ENCODE measurements at regions not wholly inside any gene's neighbourhood (a gene's known extent, or its start where the extent isn't known, plus 50 kb on each side); places are given as distances from the start of the nearest gene placed in this dataset.

DNA sequence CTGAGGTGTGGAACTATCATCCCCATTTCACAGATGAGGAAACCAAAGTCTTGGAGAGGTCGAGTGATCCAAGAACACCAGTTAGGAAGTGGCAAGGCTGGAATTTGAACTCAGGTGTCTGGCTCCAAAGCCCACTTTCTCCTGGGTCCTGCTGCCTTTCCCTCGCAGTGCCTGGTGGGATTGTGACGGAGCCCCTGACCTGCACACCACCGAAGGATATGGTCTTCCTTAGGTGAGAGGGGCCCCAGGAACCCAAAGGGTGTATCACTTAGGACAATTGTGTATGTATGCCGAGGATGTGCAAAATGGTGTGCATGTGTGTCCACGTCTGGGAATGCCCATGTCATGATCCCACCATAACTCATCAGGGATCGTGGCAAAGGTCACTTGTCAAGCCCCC is 392.7 kb downstream of the MATN1 start (continued):
- TF ChIP-seq FOXS1 (CRISPR knock-in tag; IDR thresholded peaks at IDR 0.05) (no peak), FOSL2 (IDR thresholded peaks at IDR 0.05) (no peak), FOSL2 (CRISPR knock-in tag; IDR thresholded peaks at IDR 0.05) (no peak)

DNA sequence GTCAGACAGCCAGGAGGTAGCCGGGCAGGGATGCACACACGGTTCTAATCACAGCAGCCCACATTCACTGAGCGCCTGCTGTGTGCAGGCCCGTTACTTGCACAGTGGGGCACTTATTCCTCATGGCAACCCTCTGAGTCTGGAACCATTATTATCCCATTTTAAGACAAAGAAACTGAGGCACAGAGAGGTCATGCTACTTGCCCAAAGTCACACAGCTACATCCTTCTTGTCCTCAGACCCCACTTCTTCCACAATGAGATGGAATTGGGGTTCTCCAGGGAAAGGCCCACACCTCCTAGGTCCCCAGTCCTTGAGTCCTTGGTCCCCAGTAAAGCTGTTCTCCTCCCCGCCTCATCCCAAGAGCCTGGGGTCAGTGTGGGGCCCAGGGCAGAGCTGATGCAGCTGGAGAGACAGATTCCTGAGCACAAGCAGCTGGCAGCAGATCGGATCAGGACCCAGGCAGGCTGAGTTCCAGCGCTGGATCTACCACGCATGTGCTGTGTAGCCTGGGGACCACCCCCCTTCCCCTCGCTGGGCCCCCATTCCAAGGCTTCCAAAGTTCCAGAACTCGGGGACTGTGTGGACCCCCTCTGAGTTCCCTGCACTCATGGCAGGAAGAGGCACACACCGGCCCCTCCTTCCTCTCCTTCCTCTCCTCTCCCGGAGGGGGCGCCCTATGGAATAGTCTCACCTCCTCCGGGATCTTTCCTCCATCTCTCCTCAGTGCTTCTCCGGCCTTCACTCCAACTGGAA is 393.4 kb downstream of the MATN1 start:
- Histone ChIP-seq H3K9me3 (no peaks in the 10 kb centered on the region), H3K27ac (no peak overlapping the region), H3K4me3 (no peak overlapping the region), H3K4me2 (no peak overlapping the region), H3K4me1 (no peaks in the 10 kb centered on the region)
- WGBS (ENCODE audit: missing lambda C conversion rate) = 51% methylated on average over 8 of the region's 15 CpGs
- no peak for FAIRE-seq
- no peak for TF ChIP-seq TP53 (CRISPR knock-in tag; IDR thresholded peaks at IDR 0.05)
- TF ChIP-seq ZFP36 (IDR thresholded peaks at IDR 0.05; ENCODE audit: borderline replicate concordance, partially characterized antibody) = no peak
- TF ChIP-seq TFCP2L1 (CRISPR knock-in tag; IDR thresholded peaks at IDR 0.05) = no peak
- no peak for TF ChIP-seq EP300 (IDR thresholded peaks at IDR 0.05)
- TF ChIP-seq RNF2 (IDR thresholded peaks at IDR 0.05; ENCODE audit: borderline replicate concordance, low read depth) = no peak
- POLR2A ChIA-PET = no interaction called here
- 0 out of 6 replicates have a peak, but pooled peaks of 1 of the 2 experiments have one; percentile 28 for ATAC-seq
- DNase-seq (ENCODE audit: low read depth in 1 of 2, low spot score in 1 of 2) = no peak
- CTCF ChIA-PET = no interaction called here

DNA sequence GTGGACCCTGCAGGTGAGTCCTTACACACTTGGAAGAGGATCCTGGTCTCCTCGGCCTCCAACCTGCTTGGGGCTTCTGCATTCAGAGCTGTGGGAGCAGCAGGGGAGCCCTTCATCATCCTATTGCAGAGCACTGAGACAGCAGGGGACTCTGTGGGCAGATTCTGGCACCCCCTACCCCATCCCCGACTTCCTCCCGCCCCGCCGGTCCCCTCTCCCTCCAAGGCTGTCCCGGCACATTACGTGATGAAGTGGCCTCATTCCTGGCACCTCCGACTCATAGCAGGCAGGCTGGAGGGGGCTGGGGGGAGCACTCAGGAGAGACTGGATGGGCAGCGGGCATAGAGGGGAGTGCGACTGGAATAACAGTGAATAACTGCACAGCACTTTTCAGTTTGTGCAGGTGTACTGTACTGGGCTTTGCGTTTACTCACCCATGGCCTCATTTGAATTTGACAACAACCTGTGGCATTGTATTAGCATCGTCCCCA is 394.1 kb downstream of the MATN1 start:
- CTCF ChIA-PET = interaction anchor here (1.3 kb wide), 1 partner anchor 51 kb away, joined by 4 read pairs; no protein-coding TSS in a partner anchor
- no peak for FAIRE-seq

More for the DNA sequence above, 394.1 kb downstream of the MATN1 start:
- POLR2A ChIA-PET = no interaction called here
- DNase-seq (ENCODE audit: low read depth in 1 of 2, low spot score in 1 of 2) (no peak), ATAC-seq (no peak)
- H3K27ac ChIP-seq = no peak overlapping the region
- H3K4me2 ChIP-seq = no peak overlapping the region
- no peaks in the 10 kb centered on the region for H3K4me1 ChIP-seq
- no peak for TF ChIP-seq HOXB13 (CRISPR knock-in tag; IDR thresholded peaks at IDR 0.05; ENCODE audit: low read depth)
- TF ChIP-seq FOSL2 (IDR thresholded peaks at IDR 0.05) = no peak
- TF ChIP-seq FOSL2 (CRISPR knock-in tag; IDR thresholded peaks at IDR 0.05) = no peak
- TF ChIP-seq HOXB5 (CRISPR knock-in tag; IDR thresholded peaks at IDR 0.05) = no peak
- no peak for TF ChIP-seq GATA3 (IDR thresholded peaks at IDR 0.05; ENCODE audit: borderline replicate concordance)
- TF ChIP-seq, protein P1, sequence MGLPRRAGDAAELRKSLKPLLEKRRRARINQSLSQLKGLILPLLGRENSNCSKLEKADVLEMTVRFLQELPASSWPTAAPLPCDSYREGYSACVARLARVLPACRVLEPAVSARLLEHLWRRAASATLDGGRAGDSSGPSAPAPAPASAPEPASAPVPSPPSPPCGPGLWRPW (IDR thresholded peaks at IDR 0.05) = no peak
- TF ChIP-seq HOXA7 (CRISPR knock-in tag; IDR thresholded peaks at IDR 0.05) = no peak
- no peak for TF ChIP-seq CBX8 (IDR thresholded peaks at IDR 0.05)
- no peak for TF ChIP-seq RAD21 (conservative IDR thresholded peaks at IDR 0.05 in 1 of 2, IDR thresholded peaks at IDR 0.05 in 1 of 2)
- no peak for TF ChIP-seq SMC3 (IDR thresholded peaks at IDR 0.05)
- no peak for TF ChIP-seq RNF2 (IDR thresholded peaks at IDR 0.05; ENCODE audit: borderline replicate concordance, low read depth)
- TF ChIP-seq KDM1A (IDR thresholded peaks at IDR 0.05; ENCODE audit: low read depth) = no peak
- TF ChIP-seq CHD4 (IDR thresholded peaks at IDR 0.05; ENCODE audit: borderline replicate concordance) = no peak
- no peak for TF ChIP-seq POLR2AphosphoS2 (conservative IDR thresholded peaks at IDR 0.05; ENCODE audit: low read length)
- no peak for TF ChIP-seq MAX (IDR thresholded peaks at IDR 0.05)
- TF ChIP-seq, protein P2, sequence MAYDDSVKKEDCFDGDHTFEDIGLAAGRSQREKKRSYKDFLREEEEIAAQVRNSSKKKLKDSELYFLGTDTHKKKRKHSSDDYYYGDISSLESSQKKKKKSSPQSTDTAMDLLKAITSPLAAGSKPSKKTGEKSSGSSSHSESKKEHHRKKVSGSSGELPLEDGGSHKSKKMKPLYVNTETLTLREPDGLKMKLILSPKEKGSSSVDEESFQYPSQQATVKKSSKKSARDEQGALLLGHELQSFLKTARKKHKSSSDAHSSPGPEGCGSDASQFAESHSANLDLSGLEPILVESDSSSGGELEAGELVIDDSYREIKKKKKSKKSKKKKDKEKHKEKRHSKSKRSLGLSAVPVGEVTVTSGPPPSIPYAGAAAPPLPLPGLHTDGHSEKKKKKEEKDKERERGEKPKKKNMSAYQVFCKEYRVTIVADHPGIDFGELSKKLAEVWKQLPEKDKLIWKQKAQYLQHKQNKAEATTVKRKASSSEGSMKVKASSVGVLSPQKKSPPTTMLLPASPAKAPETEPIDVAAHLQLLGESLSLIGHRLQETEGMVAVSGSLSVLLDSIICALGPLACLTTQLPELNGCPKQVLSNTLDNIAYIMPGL (CRISPR knock-in tag; IDR thresholded peaks at IDR 0.05; ENCODE audit: borderline replicate concordance) = no peak
- no peak for TF ChIP-seq ESRRA (IDR thresholded peaks at IDR 0.05; ENCODE audit: borderline replicate concordance, low read length)
- TF ChIP-seq HDAC2 (IDR thresholded peaks at IDR 0.05) = no peak
- no peak for TF ChIP-seq PHF8 (IDR thresholded peaks at IDR 0.05; ENCODE audit: borderline replicate concordance, low read depth)
- TF ChIP-seq, protein P3, sequence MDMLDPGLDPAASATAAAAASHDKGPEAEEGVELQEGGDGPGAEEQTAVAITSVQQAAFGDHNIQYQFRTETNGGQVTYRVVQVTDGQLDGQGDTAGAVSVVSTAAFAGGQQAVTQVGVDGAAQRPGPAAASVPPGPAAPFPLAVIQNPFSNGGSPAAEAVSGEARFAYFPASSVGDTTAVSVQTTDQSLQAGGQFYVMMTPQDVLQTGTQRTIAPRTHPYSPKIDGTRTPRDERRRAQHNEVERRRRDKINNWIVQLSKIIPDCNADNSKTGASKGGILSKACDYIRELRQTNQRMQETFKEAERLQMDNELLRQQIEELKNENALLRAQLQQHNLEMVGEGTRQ (IDR thresholded peaks at IDR 0.05) = no peak
- TF ChIP-seq ZC3H11A (IDR thresholded peaks at IDR 0.05) = no peak
- no peaks in the 10 kb centered on the region for H3K9me3 ChIP-seq
- WGBS (ENCODE audit: missing lambda C conversion rate) = 75% methylated on average over 4 of the region's 12 CpGs
- no peak overlapping the region for H3K4me3 ChIP-seq
